DOHH2 (cell line): ENCODE measurements at regions not wholly inside any gene's neighbourhood (a gene's known extent, or its start where the extent isn't known, plus 50 kb on each side); places are given as distances from the start of the nearest gene placed in this dataset.
"Not testable (repeated sequence)": the region's sequence is repeated elsewhere in the genome, so short reads cannot be mapped to it uniquely, and the experiment has no call there.

Source experiments
- H3F3A ChIP-seq: fragments of 200-600 bp; sonication (generic), shearing (Covaris generic); 2 replicates; pipeline ENCODE4 v1.6.0; 2016; ENCODE audit warnings: antibody characterized with exemption, mild to moderate bottlenecking; ENCODE audit not compliant: control insufficient read depth, insufficient read depth
- H3K27ac ChIP-seq: fragments of 200-600 bp; sonication (generic); 2 replicates; pipeline ENCODE4 v1.5.1; 2014; ENCODE audit warnings: low read depth, mild to moderate bottlenecking, low read length, moderate library complexity
- H3K27me3 ChIP-seq: fragments of 200-600 bp; sonication (generic); 2 replicates; pipeline ENCODE4 v1.6.1; 2014; ENCODE audit warnings: mild to moderate bottlenecking, low read length, mixed read lengths; ENCODE audit not compliant: control insufficient read depth
- H3K36me3 ChIP-seq: fragments of 200-600 bp; sonication (generic); 2 replicates; pipeline ENCODE4 v1.6.1; 2014; ENCODE audit warnings: mild to moderate bottlenecking, low read length, moderate library complexity, mixed read lengths; ENCODE audit not compliant: control insufficient read depth
- H3K4me1 ChIP-seq: fragments of 200-600 bp; sonication (generic); 2 replicates; pipeline ENCODE4 v1.6.1; 2014; ENCODE audit warnings: mild to moderate bottlenecking, low read length, mixed read lengths; ENCODE audit not compliant: control insufficient read depth
- H3K4me2 ChIP-seq: fragments of 200-600 bp; sonication (generic); 2 replicates; pipeline ENCODE4 v1.6.0; 2014; ENCODE audit warnings: mild to moderate bottlenecking, low read length, moderate library complexity
- H3K4me3 ChIP-seq: fragments of 200-600 bp; sonication (generic); 2 replicates; pipeline ENCODE4 v1.5.1; 2014; ENCODE audit warnings: mild to moderate bottlenecking, low read length, mixed read lengths
- H3K79me2 ChIP-seq: fragments of 200-600 bp; sonication (generic); 2 replicates; pipeline ENCODE4 v1.6.1; 2014; ENCODE audit warnings: mild to moderate bottlenecking, low read length, mixed read lengths; ENCODE audit not compliant: control insufficient read depth
- H3K9me2 ChIP-seq: fragments of 200-600 bp; sonication (generic); replicated peaks from 2 replicates; pipeline ENCODE4 v1.6.1; 2014; ENCODE audit warnings: mild to moderate bottlenecking, low read length, mixed read lengths; ENCODE audit not compliant: control insufficient read depth
- H3K9me3 ChIP-seq: fragments of 200-600 bp; sonication (generic); 2 replicates; pipeline ENCODE4 v1.6.1; 2014; ENCODE audit warnings: antibody characterized with exemption, low read length, mixed read lengths; ENCODE audit not compliant: control insufficient read depth, insufficient read depth
- H4K20me1 ChIP-seq: fragments of 200-600 bp; sonication (generic); 2 replicates; pipeline ENCODE4 v1.6.0; 2014; ENCODE audit warnings: low read depth, mild to moderate bottlenecking, antibody characterized with exemption, low read length, moderate library complexity; ENCODE audit not compliant: control insufficient read depth, insufficient read depth
- CTCF ChIP-seq: fragments of 200-600 bp; sonication (generic); IDR thresholded peaks from one replicate; pipeline ENCODE4 v1.5.1; 2014; ENCODE audit warnings: antibody characterized with exemption, mild to moderate bottlenecking, low read depth, low read length; ENCODE audit not compliant: poor library complexity, severe bottlenecking
- EZH2phosphoT487 ChIP-seq: fragments of 200-600 bp; sonication (generic); IDR thresholded peaks from 2 replicates; pipeline ENCODE4 v1.6.1; 2017; ENCODE audit warnings: borderline replicate concordance, mild to moderate bottlenecking, antibody characterized with exemption, low read length, moderate library complexity, mixed read lengths

DNA sequence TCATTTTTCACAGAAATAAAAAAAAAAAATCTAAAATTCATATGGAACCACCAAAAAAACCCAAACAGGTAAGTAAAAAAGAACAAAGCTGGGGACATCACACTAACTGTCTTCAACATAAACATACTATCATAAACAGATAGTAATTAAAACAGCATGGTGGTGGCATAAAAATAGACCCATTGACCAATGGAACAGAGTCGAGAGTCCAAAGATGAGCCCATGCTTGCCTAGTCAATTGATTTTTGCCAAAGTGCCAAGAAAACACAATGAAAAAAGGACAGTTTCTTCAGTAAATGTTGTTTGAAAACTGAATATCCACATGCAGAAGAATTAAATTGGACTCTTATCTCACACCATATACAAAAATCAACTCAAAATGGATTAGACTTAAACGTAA, 513.2 kb upstream of the PHF14 start:
- no peaks in the 10 kb centered on the region for H4K20me1 ChIP-seq
- no peak overlapping the region for H3K4me2 ChIP-seq
- H3K9me3 ChIP-seq = no peaks in the 10 kb centered on the region
- H3K36me3 ChIP-seq = no peaks in the 10 kb centered on the region
- H3K27me3 ChIP-seq = no peaks in the 10 kb centered on the region
- H3K79me2 ChIP-seq = no peaks in the 10 kb centered on the region
- TF ChIP-seq CTCF (no peak), EZH2phosphoT487 (no peak)
- no peaks in the 10 kb centered on the region for H3K9me2 ChIP-seq
- no peak overlapping the region for H3K27ac ChIP-seq
- H3K4me1 ChIP-seq = no peaks in the 10 kb centered on the region
- no peaks in the 10 kb centered on the region for H3F3A ChIP-seq
- H3K4me3 ChIP-seq = no peak overlapping the region

- Histone ChIP-seq H4K20me1 (no peaks in the 10 kb centered on the region), H3F3A (no peaks in the 10 kb centered on the region), H3K27ac (no peak overlapping the region), H3K4me3 (no peak overlapping the region), H3K4me1 (no peaks in the 10 kb centered on the region), H3K27me3 (no peaks in the 10 kb centered on the region), H3K9me2 (no peaks in the 10 kb centered on the region), H3K4me2 (no peak overlapping the region), H3K9me3 (no peaks in the 10 kb centered on the region), H3K36me3 (no peaks in the 10 kb centered on the region), H3K79me2 (no peaks in the 10 kb centered on the region)
- TF ChIP-seq CTCF (no peak), EZH2phosphoT487 (no peak)
Observed at GRCh38 chr7:10463701-10464100, 510.0 kb upstream of the PHF14 start.

- H3K79me2 ChIP-seq, H3K4me3 ChIP-seq, H4K20me1 ChIP-seq, H3K27ac ChIP-seq, H3K4me1 ChIP-seq, H3K9me2 ChIP-seq, H3F3A ChIP-seq, H3K9me3 ChIP-seq, H3K27me3 ChIP-seq, H3K4me2 ChIP-seq, H3K36me3 ChIP-seq: not testable (repeated sequence)
Observed at GRCh38 chr7:10465536-10465935, 508.1 kb upstream of the PHF14 start.

- TF ChIP-seq EZH2phosphoT487 = no peak
- Histone ChIP-seq H3K4me2 (no peak overlapping the region), H3K4me1 (no peaks in the 10 kb centered on the region), H3K27ac (no peak overlapping the region), H3K27me3 (no peaks in the 10 kb centered on the region), H3K9me2 (no peaks in the 10 kb centered on the region), H3K4me3 (no peak overlapping the region), H3F3A (no peaks in the 10 kb centered on the region), H3K79me2 (no peaks in the 10 kb centered on the region), H4K20me1 (no peaks in the 10 kb centered on the region), H3K36me3 (no peaks in the 10 kb centered on the region), H3K9me3 (no peaks in the 10 kb centered on the region)
Observed at GRCh38 chr7:10468908-10469307, 504.8 kb upstream of the PHF14 start.

- Histone ChIP-seq H3K9me2 (no peaks in the 10 kb centered on the region), H3K9me3 (no peaks in the 10 kb centered on the region), H3K4me1 (no peaks in the 10 kb centered on the region), H3K36me3 (no peaks in the 10 kb centered on the region), H4K20me1 (no peaks in the 10 kb centered on the region), H3K27me3 (no peaks in the 10 kb centered on the region), H3K27ac (no peak overlapping the region), H3K4me2 (no peak overlapping the region), H3F3A (no peaks in the 10 kb centered on the region), H3K4me3 (no peak overlapping the region), H3K79me2 (no peaks in the 10 kb centered on the region)
- no peak for TF ChIP-seq CTCF
- TF ChIP-seq EZH2phosphoT487 = no peak
Observed at GRCh38 chr7:10469476-10469875, 504.2 kb upstream of the PHF14 start.
